ENCODE measurements at regions not wholly inside any gene's neighbourhood (a gene's known extent, or its start where the extent isn't known, plus 50 kb on each side); places are given as distances from the start of the nearest gene placed in this dataset.

DNA sequence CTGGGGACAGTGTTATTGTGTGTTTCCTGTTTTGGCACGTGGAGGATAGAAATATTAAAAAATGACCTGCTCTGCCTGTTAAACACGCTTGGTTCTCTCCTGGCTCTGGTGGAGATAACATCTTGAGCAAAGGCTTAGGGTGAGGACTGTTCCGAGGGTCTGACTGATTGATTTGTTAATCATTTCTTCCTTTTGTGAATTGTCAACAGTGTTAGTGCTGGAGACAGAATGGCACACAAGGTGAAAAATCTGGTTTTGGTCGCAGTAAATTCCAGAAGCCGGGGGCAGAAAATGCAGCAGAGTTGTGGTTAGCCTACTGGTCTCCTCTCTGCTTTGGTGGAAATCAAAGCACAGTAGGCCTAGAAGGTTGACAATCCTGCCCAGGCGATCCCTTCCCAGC lies 163.6 kb downstream of the FGF9 start:
- no peaks in the 10 kb centered on the region for H3K36me3 Mint-ChIP-seq (ENCODE audit: low read depth)
- no peaks in the 10 kb centered on the region for H3K27me3 Mint-ChIP-seq (ENCODE audit: insufficient read depth, low read depth, poor library complexity)
- no peak overlapping the region for H3K27ac Mint-ChIP-seq
- peaks cover 7% of the 10 kb centered on the region; the same call in 1 of the 3 replicates for H3K9me3 Mint-ChIP-seq
- peaks cover 8% of the 10 kb centered on the region for H3K4me1 Mint-ChIP-seq
- Histone ChIP-seq H2AFZ (peak overlapping the region; percentile 80; the same call in 1 of the 2 replicates), H3K27me3 (ENCODE audit: insufficient read depth) (no peaks in the 10 kb centered on the region), H3K9me2 (ENCODE audit: insufficient read depth) (no peaks in the 10 kb centered on the region), H4K20me1 (replicated peaks; ENCODE audit: insufficient read depth) (no peaks in the 10 kb centered on the region), H3K4me3 (no peak overlapping the region), H3K27ac (ENCODE audit: low read depth) (no peak overlapping the region), H3K79me2 (replicated peaks; ENCODE audit: insufficient read depth) (no peaks in the 10 kb centered on the region), H3K4me2 (no peak overlapping the region), H3K4me1 (ENCODE audit: insufficient read depth) (no peaks in the 10 kb centered on the region), H3F3A (replicated peaks; ENCODE audit: low read depth) (no peaks in the 10 kb centered on the region), H3K36me3 (ENCODE audit: insufficient read depth) (no peaks in the 10 kb centered on the region)
- H3K4me3 Mint-ChIP-seq = no peak overlapping the region
- DNase-seq (ENCODE audit: low spot score) = no peak
- no peak for ATAC-seq
- TF ChIP-seq STAT1 (IDR thresholded peaks at IDR 0.05; ENCODE audit: unreplicated experiment) (no peak), ZNF331 (CRISPR knock-in tag; IDR thresholded peaks at IDR 0.05; ENCODE audit: low read depth) (no peak), POLR2AphosphoS5 (IDR thresholded peaks at IDR 0.05; ENCODE audit: low read depth) (no peak), EZH2phosphoT487 (IDR thresholded peaks at IDR 0.05; ENCODE audit: unreplicated experiment) (no peak)
- TF ChIP-seq, protein P1, sequence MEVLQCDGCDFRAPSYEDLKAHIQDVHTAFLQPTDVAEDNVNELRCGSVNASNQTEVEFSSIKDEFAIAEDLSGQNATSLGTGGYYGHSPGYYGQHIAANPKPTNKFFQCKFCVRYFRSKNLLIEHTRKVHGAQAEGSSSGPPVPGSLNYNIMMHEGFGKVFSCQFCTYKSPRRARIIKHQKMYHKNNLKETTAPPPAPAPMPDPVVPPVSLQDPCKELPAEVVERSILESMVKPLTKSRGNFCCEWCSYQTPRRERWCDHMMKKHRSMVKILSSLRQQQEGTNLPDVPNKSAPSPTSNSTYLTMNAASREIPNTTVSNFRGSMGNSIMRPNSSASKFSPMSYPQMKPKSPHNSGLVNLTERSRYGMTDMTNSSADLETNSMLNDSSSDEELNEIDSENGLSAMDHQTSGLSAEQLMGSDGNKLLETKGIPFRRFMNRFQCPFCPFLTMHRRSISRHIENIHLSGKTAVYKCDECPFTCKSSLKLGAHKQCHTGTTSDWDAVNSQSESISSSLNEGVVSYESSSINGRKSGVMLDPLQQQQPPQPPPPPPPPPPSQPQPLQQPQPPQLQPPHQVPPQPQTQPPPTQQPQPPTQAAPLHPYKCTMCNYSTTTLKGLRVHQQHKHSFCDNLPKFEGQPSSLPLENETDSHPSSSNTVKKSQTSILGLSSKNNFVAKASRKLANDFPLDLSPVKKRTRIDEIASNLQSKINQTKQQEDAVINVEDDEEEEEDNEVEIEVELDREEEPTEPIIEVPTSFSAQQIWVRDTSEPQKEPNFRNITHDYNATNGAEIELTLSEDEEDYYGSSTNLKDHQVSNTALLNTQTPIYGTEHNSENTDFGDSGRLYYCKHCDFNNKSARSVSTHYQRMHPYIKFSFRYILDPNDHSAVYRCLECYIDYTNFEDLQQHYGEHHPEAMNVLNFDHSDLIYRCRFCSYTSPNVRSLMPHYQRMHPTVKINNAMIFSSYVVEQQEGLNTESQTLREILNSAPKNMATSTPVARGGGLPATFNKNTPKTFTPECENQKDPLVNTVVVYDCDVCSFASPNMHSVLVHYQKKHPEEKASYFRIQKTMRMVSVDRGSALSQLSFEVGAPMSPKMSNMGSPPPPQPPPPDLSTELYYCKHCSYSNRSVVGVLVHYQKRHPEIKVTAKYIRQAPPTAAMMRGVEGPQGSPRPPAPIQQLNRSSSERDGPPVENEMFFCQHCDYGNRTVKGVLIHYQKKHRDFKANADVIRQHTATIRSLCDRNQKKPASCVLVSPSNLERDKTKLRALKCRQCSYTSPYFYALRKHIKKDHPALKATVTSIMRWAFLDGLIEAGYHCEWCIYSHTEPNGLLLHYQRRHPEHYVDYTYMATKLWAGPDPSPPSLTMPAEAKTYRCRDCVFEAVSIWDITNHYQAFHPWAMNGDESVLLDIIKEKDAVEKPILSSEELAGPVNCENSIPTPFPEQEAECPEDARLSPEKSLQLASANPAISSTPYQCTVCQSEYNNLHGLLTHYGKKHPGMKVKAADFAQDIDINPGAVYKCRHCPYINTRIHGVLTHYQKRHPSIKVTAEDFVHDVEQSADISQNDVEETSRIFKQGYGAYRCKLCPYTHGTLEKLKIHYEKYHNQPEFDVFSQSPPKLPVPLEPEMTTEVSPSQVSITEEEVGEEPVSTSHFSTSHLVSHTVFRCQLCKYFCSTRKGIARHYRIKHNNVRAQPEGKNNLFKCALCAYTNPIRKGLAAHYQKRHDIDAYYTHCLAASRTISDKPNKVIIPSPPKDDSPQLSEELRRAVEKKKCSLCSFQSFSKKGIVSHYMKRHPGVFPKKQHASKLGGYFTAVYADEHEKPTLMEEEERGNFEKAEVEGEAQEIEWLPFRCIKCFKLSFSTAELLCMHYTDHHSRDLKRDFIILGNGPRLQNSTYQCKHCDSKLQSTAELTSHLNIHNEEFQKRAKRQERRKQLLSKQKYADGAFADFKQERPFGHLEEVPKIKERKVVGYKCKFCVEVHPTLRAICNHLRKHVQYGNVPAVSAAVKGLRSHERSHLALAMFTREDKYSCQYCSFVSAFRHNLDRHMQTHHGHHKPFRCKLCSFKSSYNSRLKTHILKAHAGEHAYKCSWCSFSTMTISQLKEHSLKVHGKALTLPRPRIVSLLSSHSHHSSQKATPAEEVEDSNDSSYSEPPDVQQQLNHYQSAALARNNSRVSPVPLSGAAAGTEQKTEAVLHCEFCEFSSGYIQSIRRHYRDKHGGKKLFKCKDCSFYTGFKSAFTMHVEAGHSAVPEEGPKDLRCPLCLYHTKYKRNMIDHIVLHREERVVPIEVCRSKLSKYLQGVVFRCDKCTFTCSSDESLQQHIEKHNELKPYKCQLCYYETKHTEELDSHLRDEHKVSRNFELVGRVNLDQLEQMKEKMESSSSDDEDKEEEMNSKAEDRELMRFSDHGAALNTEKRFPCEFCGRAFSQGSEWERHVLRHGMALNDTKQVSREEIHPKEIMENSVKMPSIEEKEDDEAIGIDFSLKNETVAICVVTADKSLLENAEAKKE (CRISPR knock-in tag; IDR thresholded peaks at IDR 0.05) = no peak
- TF ChIP-seq, protein P2, sequence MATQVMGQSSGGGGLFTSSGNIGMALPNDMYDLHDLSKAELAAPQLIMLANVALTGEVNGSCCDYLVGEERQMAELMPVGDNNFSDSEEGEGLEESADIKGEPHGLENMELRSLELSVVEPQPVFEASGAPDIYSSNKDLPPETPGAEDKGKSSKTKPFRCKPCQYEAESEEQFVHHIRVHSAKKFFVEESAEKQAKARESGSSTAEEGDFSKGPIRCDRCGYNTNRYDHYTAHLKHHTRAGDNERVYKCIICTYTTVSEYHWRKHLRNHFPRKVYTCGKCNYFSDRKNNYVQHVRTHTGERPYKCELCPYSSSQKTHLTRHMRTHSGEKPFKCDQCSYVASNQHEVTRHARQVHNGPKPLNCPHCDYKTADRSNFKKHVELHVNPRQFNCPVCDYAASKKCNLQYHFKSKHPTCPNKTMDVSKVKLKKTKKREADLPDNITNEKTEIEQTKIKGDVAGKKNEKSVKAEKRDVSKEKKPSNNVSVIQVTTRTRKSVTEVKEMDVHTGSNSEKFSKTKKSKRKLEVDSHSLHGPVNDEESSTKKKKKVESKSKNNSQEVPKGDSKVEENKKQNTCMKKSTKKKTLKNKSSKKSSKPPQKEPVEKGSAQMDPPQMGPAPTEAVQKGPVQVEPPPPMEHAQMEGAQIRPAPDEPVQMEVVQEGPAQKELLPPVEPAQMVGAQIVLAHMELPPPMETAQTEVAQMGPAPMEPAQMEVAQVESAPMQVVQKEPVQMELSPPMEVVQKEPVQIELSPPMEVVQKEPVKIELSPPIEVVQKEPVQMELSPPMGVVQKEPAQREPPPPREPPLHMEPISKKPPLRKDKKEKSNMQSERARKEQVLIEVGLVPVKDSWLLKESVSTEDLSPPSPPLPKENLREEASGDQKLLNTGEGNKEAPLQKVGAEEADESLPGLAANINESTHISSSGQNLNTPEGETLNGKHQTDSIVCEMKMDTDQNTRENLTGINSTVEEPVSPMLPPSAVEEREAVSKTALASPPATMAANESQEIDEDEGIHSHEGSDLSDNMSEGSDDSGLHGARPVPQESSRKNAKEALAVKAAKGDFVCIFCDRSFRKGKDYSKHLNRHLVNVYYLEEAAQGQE (IDR thresholded peaks at IDR 0.05; ENCODE audit: unreplicated experiment) = no peak

Measured in GM23338 (cell line).